ENCODE measurements at regions not wholly inside any gene's neighbourhood (a gene's known extent, or its start where the extent isn't known, plus 50 kb on each side); places are given as distances from the start of the nearest gene placed in this dataset.

DNA sequence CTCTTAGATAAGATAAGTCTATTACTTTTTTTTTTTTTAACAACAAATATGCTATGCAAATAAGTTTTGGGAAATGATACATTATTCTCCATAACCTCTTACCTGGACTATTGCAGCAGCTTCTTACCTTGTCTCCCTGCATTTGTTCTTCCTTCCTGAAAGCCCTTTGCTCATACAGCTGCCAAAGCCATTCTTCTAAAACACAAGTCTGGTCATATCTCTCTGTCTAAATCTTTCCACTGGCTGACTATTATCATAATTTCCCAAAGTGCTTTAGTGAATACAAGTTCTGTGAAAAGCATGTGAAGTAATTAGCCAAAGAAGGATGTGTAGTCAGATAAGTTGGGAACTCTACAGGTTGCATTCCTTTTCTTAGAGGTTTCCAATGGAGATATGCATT, 115.4 kb upstream of the CNTLN start:
- no peak overlapping the region for H4K91ac ChIP-seq (ENCODE audit: insufficient read length, low read depth, low read length)
- no peaks in the 10 kb centered on the region for H4K20me1 ChIP-seq (ENCODE audit: control insufficient read depth, insufficient read depth, insufficient read length)
- H3K79me1 ChIP-seq (ENCODE audit: insufficient read depth, low read depth, low read length, poor library complexity, severe bottlenecking): no peaks in the 10 kb centered on the region
- H3K18ac ChIP-seq (ENCODE audit: insufficient read length, low read depth, low read length): no peak overlapping the region
- H3K4me3 Mint-ChIP-seq: no peak overlapping the region
- no peak overlapping the region for H3K27ac Mint-ChIP-seq
- no peak overlapping the region for H3K23ac ChIP-seq (ENCODE audit: insufficient read length, low read depth, low read length)
- no peak overlapping the region for H3K56ac ChIP-seq (ENCODE audit: insufficient read length, low read depth, low read length)
- no peak overlapping the region for H2AFZ ChIP-seq (ENCODE audit: low read length)
- TF ChIP-seq, protein P1, sequence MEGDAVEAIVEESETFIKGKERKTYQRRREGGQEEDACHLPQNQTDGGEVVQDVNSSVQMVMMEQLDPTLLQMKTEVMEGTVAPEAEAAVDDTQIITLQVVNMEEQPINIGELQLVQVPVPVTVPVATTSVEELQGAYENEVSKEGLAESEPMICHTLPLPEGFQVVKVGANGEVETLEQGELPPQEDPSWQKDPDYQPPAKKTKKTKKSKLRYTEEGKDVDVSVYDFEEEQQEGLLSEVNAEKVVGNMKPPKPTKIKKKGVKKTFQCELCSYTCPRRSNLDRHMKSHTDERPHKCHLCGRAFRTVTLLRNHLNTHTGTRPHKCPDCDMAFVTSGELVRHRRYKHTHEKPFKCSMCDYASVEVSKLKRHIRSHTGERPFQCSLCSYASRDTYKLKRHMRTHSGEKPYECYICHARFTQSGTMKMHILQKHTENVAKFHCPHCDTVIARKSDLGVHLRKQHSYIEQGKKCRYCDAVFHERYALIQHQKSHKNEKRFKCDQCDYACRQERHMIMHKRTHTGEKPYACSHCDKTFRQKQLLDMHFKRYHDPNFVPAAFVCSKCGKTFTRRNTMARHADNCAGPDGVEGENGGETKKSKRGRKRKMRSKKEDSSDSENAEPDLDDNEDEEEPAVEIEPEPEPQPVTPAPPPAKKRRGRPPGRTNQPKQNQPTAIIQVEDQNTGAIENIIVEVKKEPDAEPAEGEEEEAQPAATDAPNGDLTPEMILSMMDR (conservative IDR thresholded peaks at IDR 0.05): no peak
- no peaks in the 10 kb centered on the region for H3K27me3 ChIP-seq (ENCODE audit: insufficient read depth, low read length)
- no peak overlapping the region for H2AK5ac ChIP-seq (ENCODE audit: insufficient read length, low read length)
- H2BK12ac ChIP-seq (ENCODE audit: insufficient read length, low read depth, low read length): no peak overlapping the region
- no peak overlapping the region for H2BK15ac ChIP-seq (ENCODE audit: low read depth, low read length)
- H4K8ac ChIP-seq (replicated peaks; ENCODE audit: insufficient read length, low read depth, low read length): no peak overlapping the region
- no peaks in the 10 kb centered on the region for H3K79me2 ChIP-seq (ENCODE audit: insufficient read depth, low read length)
- no peak overlapping the region for H3K4ac ChIP-seq (ENCODE audit: low read depth, low read length)
- H2BK20ac ChIP-seq (ENCODE audit: low read depth, low read length, poor library complexity, severe bottlenecking): no peak overlapping the region
- H3K9ac ChIP-seq (ENCODE audit: extremely low read depth, insufficient read length, low read length): no peak overlapping the region
- no peaks in the 10 kb centered on the region for H3K9me3 ChIP-seq (ENCODE audit: control insufficient read depth, low read depth, low read length)
- DNase-seq: no peak
- H3T11ph ChIP-seq (ENCODE audit: low read length): no peak overlapping the region
- no peak overlapping the region for H3K27ac ChIP-seq (ENCODE audit: insufficient read length, low read depth, low read length)
- H2BK120ac ChIP-seq (ENCODE audit: low read depth, low read length, poor library complexity, severe bottlenecking): no peak overlapping the region
- no peaks in the 10 kb centered on the region for H3K23me2 ChIP-seq (ENCODE audit: insufficient read length, low read depth, low read length, poor library complexity, severe bottlenecking)
- no peak overlapping the region for H3K4me2 ChIP-seq (ENCODE audit: insufficient read depth, insufficient read length, low read length)
- H4K5ac ChIP-seq (ENCODE audit: insufficient read length, low read depth, low read length): no peak overlapping the region
- H3K4me1 ChIP-seq (ENCODE audit: insufficient read depth, low read length): 0 out of 2 replicates have a peak, but pooled peaks cover 2% of the 10 kb centered on the region
- no peak overlapping the region for H2BK5ac ChIP-seq (ENCODE audit: insufficient read length, low read length)
- peaks cover 4 to 7% of the 10 kb centered on the region in 2 experiments; a peak in 3 of 5 replicates for H3K9me3 Mint-ChIP-seq
- peaks cover 0 to 6% (median 3%) of the 10 kb centered on the region in 3 experiments; a peak in 5 of 7 replicates for H3K36me3 Mint-ChIP-seq (ENCODE audit: insufficient read depth in 1 of 3, low read depth in 3 of 3)
- no peaks in the 10 kb centered on the region for H3K27me3 Mint-ChIP-seq (ENCODE audit: low read depth)
- H3K14ac ChIP-seq (ENCODE audit: insufficient read depth, low read length): no peak overlapping the region
- peaks cover 4 to 8% of the 10 kb centered on the region in 2 experiments for H3K4me1 Mint-ChIP-seq
